Stimulated activated CD8-positive, alpha-beta memory T cell treated with anti-CD3 and anti-CD28 coated beads, Interleukin-2, amount 100 ng/mL, for 48 hours (primary cell): ENCODE measurements at regions not wholly inside any gene's neighbourhood (a gene's known extent, or its start where the extent isn't known, plus 50 kb on each side); places are given as distances from the start of the nearest gene placed in this dataset.
A peak's percentile ranks its signal among the peaks of the same experiment; 100 is the strongest.

Experiments
- DNase-seq, 2 donors: peaks; one replicate each; pipeline ENCODE4 v3.0.0-alpha.2; 2020; ENCODE audit warnings: low read depth in 2 of 2

GRCh38 chr14:26928019-26928418 lies 330.2 kb upstream of the NOVA1 start:
- no peak for DNase-seq

GRCh38 chr14:26929361-26929760 lies 331.5 kb upstream of the NOVA1 start:
- no peak for DNase-seq

- DNase-seq, result no peak
Observed at GRCh38 chr14:26930576-26930975, 332.7 kb upstream of the NOVA1 start.

- DNase-seq, result no peak
Observed at GRCh38 chr14:26932606-26933005, 334.8 kb upstream of the NOVA1 start.

- DNase-seq, result no peak
Observed at GRCh38 chr14:26933431-26933830, 335.6 kb upstream of the NOVA1 start.

- no peak for DNase-seq
Observed at GRCh38 chr14:26934151-26934550, 336.3 kb upstream of the NOVA1 start.

- no peak for DNase-seq
Observed at GRCh38 chr14:26935733-26936132, 337.9 kb upstream of the NOVA1 start.

- DNase-seq, result no peak
Observed at GRCh38 chr14:26938054-26938453, 340.2 kb upstream of the NOVA1 start.

GRCh38 chr14:26939755-26940154 lies 341.9 kb upstream of the NOVA1 start:
- DNase-seq, result no peak

- no peak for DNase-seq
Observed at GRCh38 chr14:26941521-26941920, 343.7 kb upstream of the NOVA1 start.

- DNase-seq, result no peak
Observed at GRCh38 chr14:26947265-26947664, 349.4 kb upstream of the NOVA1 start.

GRCh38 chr14:26959437-26959836 lies 361.6 kb upstream of the NOVA1 start:
- no peak for DNase-seq

GRCh38 chr14:26959972-26960660 lies 362.3 kb upstream of the NOVA1 start:
- DNase-seq, result no peak

- DNase-seq, result no peak
Observed at GRCh38 chr14:26963711-26964110, 365.9 kb upstream of the NOVA1 start.

- no peak for DNase-seq
Observed at GRCh38 chr14:26965490-26965889, 367.7 kb upstream of the NOVA1 start.

- no peak for DNase-seq
Observed at GRCh38 chr14:26966908-26967307, 369.1 kb upstream of the NOVA1 start.

GRCh38 chr14:26974965-26975364 lies 377.1 kb upstream of the NOVA1 start:
- no peak for DNase-seq

- DNase-seq, result no peak
Observed at GRCh38 chr14:26982071-26982470, 384.2 kb upstream of the NOVA1 start.

GRCh38 chr14:26984311-26985177 lies 386.7 kb upstream of the NOVA1 start:
- DNase-seq, result peak; percentile 3 to 5

GRCh38 chr14:26987744-26988363 lies 390.0 kb upstream of the NOVA1 start:
- DNase-seq, result no peak

GRCh38 chr14:26990946-26991345 lies 393.1 kb upstream of the NOVA1 start:
- DNase-seq, result no peak

GRCh38 chr14:26992403-26993115 lies 394.7 kb upstream of the NOVA1 start:
- DNase-seq, result no peak
